Stimulated activated effector memory CD8-positive, alpha-beta T cell treated with anti-CD3 and anti-CD28 coated beads, Interleukin-12 subunit alpha, Interleukin-12 subunit beta, amount 100 ng/mL, for 72 hours (primary cell): ENCODE measurements at regions not wholly inside any gene's neighbourhood (a gene's known extent, or its start where the extent isn't known, plus 50 kb on each side); places are given as distances from the start of the nearest gene placed in this dataset.
"Not testable (repeated sequence)": the region's sequence is repeated elsewhere in the genome, so short reads cannot be mapped to it uniquely, and the experiment has no call there.

Source experiments
- ATAC-seq: fragments of 150-1000 bp; cut with Tn5 transposase; 2 replicates; pipeline ENCODE4 v1.10.0; 2021
- DNase-seq, 2 donors: peaks; one replicate each; pipeline ENCODE4 v3.0.0; 2021 to 2022; ENCODE audit warnings: low spot score in 2 of 2
- H3K27ac Mint-ChIP-seq: one replicate; pipeline ENCODE4 v1.8.0; 2022; ENCODE audit warnings: mild to moderate bottlenecking, mixed read lengths
- H3K36me3 Mint-ChIP-seq: one replicate; pipeline ENCODE4 v1.8.0; 2022; ENCODE audit warnings: mild to moderate bottlenecking, mixed read lengths
- H3K4me1 Mint-ChIP-seq: one replicate; pipeline ENCODE4 v1.8.0; 2022; ENCODE audit warnings: mixed read lengths
- H3K4me3 Mint-ChIP-seq: one replicate; pipeline ENCODE4 v1.8.0; 2022; ENCODE audit warnings: mild to moderate bottlenecking, mixed read lengths
- H3K9me3 Mint-ChIP-seq: one replicate; pipeline ENCODE4 v1.8.0; 2022; ENCODE audit warnings: mixed read lengths

DNA sequence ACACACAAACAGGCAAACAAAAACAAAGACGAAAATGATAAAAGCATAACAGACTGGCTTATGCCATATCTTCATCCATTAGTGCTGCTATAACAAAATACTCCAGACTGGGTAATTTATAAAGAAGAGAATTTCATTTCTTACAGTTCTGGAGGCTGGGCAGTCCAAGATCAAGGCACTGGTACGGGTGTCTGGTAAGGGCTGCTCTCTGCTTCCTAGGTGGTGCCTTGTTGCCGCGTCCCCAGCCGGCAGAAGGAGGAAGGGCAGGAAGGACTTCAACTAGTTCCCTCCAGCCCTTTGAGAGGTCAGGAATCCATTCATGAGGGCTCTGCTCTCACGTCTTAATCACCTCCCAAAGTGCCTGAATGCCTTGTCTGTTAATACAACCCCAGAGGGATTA, 122.6 kb downstream of the BOD1 start:
- no peak for ATAC-seq
- H3K36me3 Mint-ChIP-seq: no peaks in the 10 kb centered on the region
- H3K9me3 Mint-ChIP-seq: no peaks in the 10 kb centered on the region

DNA sequence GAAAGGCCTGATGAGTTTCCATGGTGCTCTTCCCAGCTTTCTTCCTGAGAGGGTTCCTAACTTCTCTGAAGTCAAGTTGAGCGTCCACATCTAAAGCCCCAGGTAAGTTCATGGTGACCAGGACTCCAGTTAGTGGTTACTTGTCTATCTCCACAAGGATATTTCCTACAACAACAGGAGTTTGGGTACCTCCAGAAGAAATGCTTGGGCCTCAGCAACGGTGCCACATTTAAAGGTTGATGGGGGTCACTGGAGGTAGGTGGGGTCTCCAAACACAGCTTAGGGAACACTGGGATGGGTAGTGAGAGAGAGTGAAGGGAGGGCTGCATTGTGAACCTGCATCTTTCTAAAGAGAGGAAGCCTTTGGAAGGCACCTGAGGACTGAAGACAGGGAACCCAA, 123.4 kb downstream of the BOD1 start:
- no peak for ATAC-seq
- no peaks in the 10 kb centered on the region for H3K4me1 Mint-ChIP-seq
- no peaks in the 10 kb centered on the region for H3K9me3 Mint-ChIP-seq
- no peak overlapping the region for H3K27ac Mint-ChIP-seq
- DNase-seq: no peak
- no peaks in the 10 kb centered on the region for H3K36me3 Mint-ChIP-seq
- H3K4me3 Mint-ChIP-seq: no peak overlapping the region

More for the DNA sequence above, 122.6 kb downstream of the BOD1 start:
- no peak overlapping the region for H3K27ac Mint-ChIP-seq
- DNase-seq: no peak
- no peak overlapping the region for H3K4me3 Mint-ChIP-seq
- no peaks in the 10 kb centered on the region for H3K4me1 Mint-ChIP-seq

DNA sequence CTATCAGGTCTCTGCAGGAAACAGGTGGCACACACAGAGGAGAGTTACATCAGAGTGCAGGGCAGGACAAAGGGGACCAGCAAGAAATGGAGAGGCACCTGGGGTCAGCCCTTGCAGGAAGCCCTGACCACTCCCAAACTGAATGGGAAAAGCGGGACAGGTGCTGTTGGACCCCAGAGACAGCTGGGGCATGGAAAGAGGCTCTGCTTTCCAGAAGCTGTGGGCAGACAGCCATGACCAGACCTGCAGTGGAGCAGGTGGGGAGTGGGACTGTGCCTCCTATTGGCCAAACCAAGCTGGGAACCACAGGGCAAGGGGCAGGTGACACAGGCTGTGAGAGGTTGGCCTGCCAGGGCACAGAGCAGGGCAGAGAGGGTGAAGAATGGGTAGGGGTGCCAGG, 125.8 kb downstream of the BOD1 start:
- ATAC-seq: no peak
- Mint-ChIP-seq H3K27ac (no peak overlapping the region), H3K4me3 (no peak overlapping the region), H3K4me1 (no peaks in the 10 kb centered on the region), H3K9me3 (no peaks in the 10 kb centered on the region), H3K36me3 (no peaks in the 10 kb centered on the region)
- DNase-seq: no peak

DNA sequence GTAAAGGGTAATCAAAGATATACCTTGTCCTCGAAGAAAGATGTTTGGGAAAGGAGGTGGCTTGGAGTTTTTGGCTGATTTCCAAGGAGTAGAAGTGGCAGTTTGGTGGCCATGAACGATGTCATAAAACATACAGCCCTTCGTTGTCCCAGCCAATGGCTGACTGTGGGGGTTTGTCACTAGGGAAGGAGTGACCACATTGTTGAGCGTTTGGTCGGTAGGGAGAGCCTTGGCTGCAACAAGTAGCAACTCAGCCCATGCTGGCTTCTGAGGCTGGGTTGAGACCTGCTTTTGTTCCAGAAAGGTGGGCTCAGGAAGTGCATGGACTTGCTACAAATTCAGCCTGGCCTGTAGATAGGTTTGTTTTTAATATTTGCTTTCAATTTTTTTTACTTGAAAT, 128.3 kb downstream of the BOD1 start:
- ATAC-seq: no peak
- Mint-ChIP-seq H3K27ac (no peak overlapping the region), H3K36me3 (no peaks in the 10 kb centered on the region), H3K9me3 (no peaks in the 10 kb centered on the region), H3K4me1 (no peaks in the 10 kb centered on the region), H3K4me3 (no peak overlapping the region)
- DNase-seq: no peak

DNA sequence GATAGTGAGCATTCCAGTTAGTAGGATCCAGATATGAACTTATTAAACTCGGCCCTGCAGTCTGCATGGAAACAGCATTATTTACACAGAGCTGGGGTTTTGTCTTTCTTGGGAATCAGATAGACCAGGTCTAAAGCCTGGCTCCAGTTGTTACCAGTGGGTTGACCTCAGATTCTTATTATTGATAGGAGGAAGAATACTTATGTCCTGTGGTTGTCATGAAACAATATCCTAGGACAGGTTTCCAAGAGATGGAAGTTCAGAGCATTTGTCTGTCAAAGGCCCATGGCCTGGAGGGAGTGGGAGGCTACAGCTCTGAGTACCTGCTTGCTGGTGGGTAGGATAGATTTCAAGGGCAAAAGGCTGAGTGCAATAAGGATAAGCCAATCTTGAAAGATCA, 129.2 kb downstream of the BOD1 start:
- no peaks in the 10 kb centered on the region for H3K4me1 Mint-ChIP-seq
- DNase-seq: no peak
- no peaks in the 10 kb centered on the region for H3K36me3 Mint-ChIP-seq
- no peak overlapping the region for H3K27ac Mint-ChIP-seq
- no peak for ATAC-seq
- H3K9me3 Mint-ChIP-seq: no peaks in the 10 kb centered on the region
- H3K4me3 Mint-ChIP-seq: no peak overlapping the region

DNA sequence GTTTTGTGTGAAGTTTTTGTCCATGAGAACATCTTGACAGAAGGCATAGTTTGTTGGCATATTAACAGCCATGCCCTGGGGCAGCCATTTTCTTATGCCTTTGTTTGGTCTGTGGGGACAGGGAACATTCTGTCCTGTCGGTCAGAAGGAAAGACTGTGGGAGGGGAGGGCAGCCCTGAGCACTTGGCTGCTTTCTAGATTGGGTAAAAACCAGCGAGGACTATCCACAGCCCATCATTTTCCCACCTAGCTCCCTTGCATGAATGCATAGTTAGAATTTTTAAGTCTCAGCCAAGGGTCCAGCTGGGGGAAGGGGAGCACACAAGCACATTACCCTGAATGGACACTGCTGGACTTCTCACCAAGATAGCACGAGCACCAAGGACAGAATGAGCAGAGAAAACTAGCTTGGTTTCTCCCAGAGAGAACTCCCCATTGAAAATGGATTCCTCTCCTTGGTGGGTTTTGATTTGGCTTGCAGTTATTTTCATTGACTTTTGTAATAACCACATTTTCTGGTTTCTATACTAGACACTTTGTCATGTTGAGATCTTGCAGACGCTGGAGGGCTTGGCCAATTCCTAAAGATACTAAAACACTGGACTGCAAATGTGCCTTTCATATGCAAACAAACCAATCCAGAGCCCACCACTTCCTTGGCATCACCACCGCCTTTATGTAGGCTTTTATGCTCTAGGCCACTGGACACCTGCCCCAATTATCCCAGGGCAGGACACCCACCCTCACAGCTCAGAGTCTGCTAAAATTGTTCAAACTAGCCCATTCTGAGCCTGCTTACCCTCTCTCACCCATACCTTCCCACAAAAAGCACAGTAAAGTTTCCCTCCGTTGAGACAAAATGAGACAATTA, 129.9 kb downstream of the BOD1 start:
- no peak for DNase-seq
- Mint-ChIP-seq H3K4me1 (no peaks in the 10 kb centered on the region), H3K27ac (no peak overlapping the region), H3K4me3 (no peak overlapping the region), H3K9me3 (no peaks in the 10 kb centered on the region), H3K36me3 (no peaks in the 10 kb centered on the region)
- ATAC-seq: no peak

DNA sequence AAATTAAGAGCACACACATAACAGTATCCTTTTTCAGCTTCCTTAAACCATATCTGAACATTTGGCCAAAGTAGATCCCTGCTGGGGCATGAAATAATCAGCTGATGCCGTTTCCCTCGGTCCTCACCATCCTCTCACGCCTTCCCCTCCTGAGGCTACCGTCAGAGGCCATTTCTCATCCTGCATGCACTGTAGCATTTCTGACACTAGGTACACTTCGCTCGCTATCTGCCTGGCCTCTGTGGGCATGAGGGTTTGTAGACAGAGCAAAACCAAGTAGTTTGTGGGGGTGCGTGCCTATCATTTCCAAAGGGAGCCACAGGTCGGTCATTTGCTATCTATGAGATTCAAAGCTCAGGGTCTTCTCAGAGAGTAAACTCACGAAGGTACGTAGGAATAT, 131.9 kb downstream of the BOD1 start:
- H3K4me1 Mint-ChIP-seq: no peaks in the 10 kb centered on the region
- H3K36me3 Mint-ChIP-seq: no peaks in the 10 kb centered on the region
- DNase-seq (no peak), ATAC-seq (no peak)
- H3K4me3 Mint-ChIP-seq: no peak overlapping the region
- no peaks in the 10 kb centered on the region for H3K9me3 Mint-ChIP-seq
- H3K27ac Mint-ChIP-seq: no peak overlapping the region

DNA sequence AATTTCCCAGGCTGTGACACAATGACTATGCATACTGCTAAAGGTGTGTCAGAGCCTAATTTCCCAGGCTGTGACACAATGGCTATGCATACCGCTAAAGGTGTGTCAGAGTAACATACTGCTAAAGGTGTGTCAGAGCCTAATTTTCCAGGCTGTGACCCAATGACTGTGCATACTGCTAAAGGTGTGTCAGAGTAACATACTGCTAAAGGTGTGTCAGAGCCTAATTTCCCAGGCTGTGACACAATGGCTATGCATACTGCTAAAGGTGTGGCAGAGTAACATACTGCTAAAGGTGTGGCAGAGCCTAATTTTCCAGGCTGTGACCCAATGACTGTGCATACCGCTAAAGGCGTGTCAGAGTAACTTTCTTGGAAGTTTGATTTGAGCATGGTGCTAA, 132.9 kb downstream of the BOD1 start:
- H3K4me1 Mint-ChIP-seq, H3K9me3 Mint-ChIP-seq, DNase-seq, H3K36me3 Mint-ChIP-seq, H3K27ac Mint-ChIP-seq, H3K4me3 Mint-ChIP-seq, ATAC-seq: not testable (repeated sequence)

DNA sequence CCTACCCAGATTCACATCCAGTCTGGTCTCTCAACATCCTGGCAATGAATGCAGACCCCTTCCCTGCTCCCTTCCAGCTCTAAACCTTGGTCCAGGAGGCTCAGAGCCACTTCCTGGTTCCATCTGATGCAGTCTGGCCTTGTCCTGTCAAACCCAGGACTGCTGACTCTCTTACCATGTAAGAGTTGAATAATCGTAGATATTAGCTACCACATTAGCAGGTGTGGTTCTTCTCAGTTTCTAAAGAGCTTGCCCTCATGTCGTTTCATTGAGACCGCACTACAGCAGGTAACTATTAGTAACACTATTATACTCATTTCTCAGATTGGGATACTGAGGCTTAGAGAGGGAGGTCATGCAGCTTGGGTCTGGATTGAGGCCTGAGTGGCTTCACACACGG, 133.3 kb downstream of the BOD1 start:
- no peaks in the 10 kb centered on the region for H3K9me3 Mint-ChIP-seq
- H3K27ac Mint-ChIP-seq: no peak overlapping the region
- H3K4me3 Mint-ChIP-seq: no peak overlapping the region
- ATAC-seq (no peak), DNase-seq (no peak)
- H3K36me3 Mint-ChIP-seq: no peaks in the 10 kb centered on the region
- no peaks in the 10 kb centered on the region for H3K4me1 Mint-ChIP-seq

DNA sequence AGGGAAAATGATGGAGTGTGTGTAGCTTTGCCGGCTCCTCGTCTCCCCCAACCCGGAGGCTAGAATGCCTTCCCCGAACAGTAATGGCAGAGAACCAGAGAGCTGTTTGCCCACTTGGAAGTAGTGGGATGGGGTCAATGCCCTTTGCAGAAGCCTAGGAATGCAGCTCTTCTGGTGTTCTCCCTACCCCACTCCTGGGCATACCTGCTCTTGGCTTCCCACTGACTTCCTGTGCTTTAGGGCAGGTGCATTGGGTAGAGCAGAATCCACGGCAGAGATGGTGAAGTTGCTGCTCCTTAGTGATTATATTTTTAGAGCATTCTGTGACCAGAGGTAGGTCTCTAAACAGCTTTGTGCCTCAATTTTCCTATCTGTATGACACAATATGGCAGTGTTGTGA, 134.6 kb downstream of the BOD1 start:
- no peak for ATAC-seq
- Mint-ChIP-seq H3K36me3 (no peaks in the 10 kb centered on the region), H3K4me1 (no peaks in the 10 kb centered on the region), H3K9me3 (no peaks in the 10 kb centered on the region), H3K4me3 (no peak overlapping the region), H3K27ac (no peak overlapping the region)
- DNase-seq: no peak

DNA sequence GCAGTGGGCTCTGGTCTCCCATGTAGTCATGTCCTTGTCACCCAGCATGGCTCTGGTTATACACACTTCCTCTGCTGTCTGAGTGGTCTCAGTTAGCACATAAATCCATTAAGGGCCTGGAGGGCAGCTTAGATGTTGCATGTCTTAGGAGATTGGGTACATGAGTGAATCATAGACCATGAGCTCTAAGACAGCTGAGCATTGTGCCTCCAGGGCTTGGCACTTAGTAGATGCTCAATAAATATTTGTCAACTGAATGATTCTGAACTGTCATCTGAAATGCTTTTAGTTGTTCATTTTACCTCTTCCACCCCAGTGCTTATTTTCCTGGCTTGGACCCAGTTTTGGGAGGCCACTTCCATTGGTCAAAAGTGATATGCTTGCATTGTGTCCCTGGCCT, 135.6 kb downstream of the BOD1 start:
- no peak overlapping the region for H3K27ac Mint-ChIP-seq
- ATAC-seq: no peak

DNA sequence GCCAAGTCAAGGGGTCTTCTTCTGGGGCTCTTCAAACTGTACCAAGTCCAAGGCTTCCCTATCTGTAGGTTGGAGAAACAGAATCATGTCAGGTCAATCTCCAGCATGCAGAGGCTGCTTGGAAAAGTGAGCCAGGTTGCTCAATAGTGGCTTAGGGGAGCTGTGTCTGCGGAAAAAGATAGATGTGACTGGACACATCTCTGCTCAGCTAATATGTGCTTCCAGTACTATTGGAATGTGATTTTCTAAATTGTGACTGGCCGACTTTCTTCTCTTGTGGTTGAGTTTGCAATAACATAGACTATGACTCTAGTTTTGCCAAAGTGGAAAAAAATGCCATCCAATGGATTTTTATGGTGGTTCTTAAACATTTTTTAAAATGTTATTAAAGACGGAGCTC, 136.7 kb downstream of the BOD1 start:
- no peak overlapping the region for H3K4me3 Mint-ChIP-seq

More for the DNA sequence above, 135.6 kb downstream of the BOD1 start:
- no peak overlapping the region for H3K4me3 Mint-ChIP-seq
- DNase-seq: no peak
- no peaks in the 10 kb centered on the region for H3K4me1 Mint-ChIP-seq
- H3K9me3 Mint-ChIP-seq: no peaks in the 10 kb centered on the region
- H3K36me3 Mint-ChIP-seq: no peaks in the 10 kb centered on the region

DNA sequence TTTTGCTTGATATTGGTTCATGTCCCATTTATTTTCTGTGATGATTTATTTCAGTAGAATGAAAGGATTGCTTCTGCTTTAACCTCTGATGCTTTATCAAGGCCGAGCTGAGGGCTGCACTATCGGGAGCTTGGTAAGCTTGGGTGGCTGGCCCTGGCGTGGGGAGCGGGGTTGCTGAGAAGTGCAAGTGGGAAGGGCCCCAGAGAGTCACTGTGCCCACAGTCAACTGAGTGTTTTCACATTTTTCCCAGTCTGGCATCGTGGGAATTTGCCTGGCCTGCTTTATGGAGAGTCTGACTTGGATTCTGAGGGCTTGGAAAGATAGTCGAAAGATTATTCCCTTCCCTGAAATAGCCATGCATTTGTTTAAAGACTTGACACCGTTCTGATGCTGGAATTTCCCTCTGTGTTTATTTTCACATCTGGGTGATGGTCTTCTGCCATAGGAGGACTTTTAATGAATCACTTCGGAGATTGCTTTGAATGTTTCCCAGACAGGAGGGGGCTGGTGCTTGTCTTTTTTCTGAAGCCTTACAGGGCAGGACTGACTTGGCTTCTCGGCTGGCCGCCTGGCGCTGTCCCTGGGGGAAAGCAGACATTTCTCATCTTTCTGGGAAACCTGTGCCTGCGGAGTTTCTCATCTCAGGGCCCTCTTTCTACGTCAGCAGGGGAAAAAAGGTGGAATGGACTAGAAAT, 139.0 kb downstream of the BOD1 start:
- Mint-ChIP-seq H3K4me3 (no peak overlapping the region), H3K36me3 (no peaks in the 10 kb centered on the region), H3K27ac (no peak overlapping the region), H3K9me3 (no peaks in the 10 kb centered on the region), H3K4me1 (no peaks in the 10 kb centered on the region)
- ATAC-seq: no peak
- DNase-seq: no peak

More for the DNA sequence above, 136.7 kb downstream of the BOD1 start:
- no peaks in the 10 kb centered on the region for H3K36me3 Mint-ChIP-seq
- DNase-seq (no peak), ATAC-seq (no peak)
- no peak overlapping the region for H3K27ac Mint-ChIP-seq
- H3K4me1 Mint-ChIP-seq: no peaks in the 10 kb centered on the region
- no peaks in the 10 kb centered on the region for H3K9me3 Mint-ChIP-seq

DNA sequence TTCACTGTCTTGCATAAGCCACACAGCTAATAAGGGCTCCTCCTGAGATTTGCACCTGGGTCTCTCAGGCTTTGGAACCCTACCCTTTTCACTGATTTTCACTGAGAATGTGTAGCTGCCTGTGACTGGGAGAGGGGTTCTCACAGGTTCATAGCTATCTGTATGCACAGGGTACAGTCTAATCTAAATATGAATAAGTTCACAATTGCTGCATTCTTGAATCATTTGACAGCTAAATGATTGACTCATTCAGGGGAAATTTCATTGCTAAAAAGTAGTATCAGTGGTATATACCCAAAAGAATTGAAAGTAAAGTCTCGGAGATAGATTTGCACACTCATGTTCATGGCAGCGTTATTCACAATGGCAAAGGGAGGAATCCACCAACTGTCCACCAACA, 140.7 kb downstream of the BOD1 start:
- H3K4me3 Mint-ChIP-seq: no peak overlapping the region
- H3K36me3 Mint-ChIP-seq: no peaks in the 10 kb centered on the region
- no peak for ATAC-seq
- no peak for DNase-seq
- H3K9me3 Mint-ChIP-seq: no peaks in the 10 kb centered on the region
- H3K27ac Mint-ChIP-seq: no peak overlapping the region
- H3K4me1 Mint-ChIP-seq: no peaks in the 10 kb centered on the region

DNA sequence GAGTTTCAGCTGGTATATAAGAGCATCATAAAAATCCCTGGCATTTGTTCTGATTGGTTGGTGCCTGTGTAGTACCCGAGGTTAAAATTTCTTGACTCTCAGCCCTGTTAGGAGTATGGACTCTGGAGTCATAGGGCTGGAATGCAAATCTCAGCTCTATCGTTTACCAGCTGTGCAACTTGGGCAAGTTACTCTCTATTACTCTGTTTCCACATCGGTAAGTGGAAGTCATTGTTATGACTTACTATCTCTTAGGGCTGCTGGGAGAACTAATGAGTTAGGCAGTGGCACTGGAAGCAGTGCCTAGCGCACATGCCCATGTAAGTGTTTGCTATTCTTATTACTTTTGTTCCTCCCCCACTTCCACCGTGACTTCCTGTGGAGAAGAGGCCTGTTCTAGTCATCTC, 141.6 kb downstream of the BOD1 start:
- H3K4me1 Mint-ChIP-seq: no peaks in the 10 kb centered on the region
- no peak overlapping the region for H3K27ac Mint-ChIP-seq
- ATAC-seq (no peak), DNase-seq (no peak)
- H3K4me3 Mint-ChIP-seq: no peak overlapping the region
- H3K9me3 Mint-ChIP-seq: no peaks in the 10 kb centered on the region
- H3K36me3 Mint-ChIP-seq: no peaks in the 10 kb centered on the region

DNA sequence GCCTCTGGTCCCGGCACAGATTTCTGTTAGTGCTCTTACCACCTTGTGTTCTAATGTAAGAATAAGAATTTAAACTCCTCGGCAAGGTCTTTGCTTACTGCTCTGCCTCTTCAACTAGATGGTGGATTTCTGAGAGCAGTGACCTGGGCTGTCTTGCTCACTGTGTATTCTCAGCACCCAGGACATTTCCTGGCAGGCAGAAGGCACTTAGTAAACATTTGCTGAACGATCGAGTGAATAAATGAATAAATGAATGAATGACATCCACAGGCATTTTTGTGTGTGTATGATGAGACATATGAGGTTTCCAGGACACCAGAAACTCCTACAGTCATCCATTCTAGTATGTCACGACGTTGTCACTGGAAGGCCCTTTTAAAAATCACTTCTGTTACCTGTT, 143.2 kb downstream of the BOD1 start:
- Mint-ChIP-seq H3K4me3 (no peak overlapping the region), H3K27ac (no peak overlapping the region), H3K36me3 (no peaks in the 10 kb centered on the region), H3K4me1 (no peaks in the 10 kb centered on the region), H3K9me3 (no peaks in the 10 kb centered on the region)
- no peak for DNase-seq
- ATAC-seq: no peak
